SJSA1 (cell line): ENCODE measurements at regions not wholly inside any gene's neighbourhood (a gene's known extent, or its start where the extent isn't known, plus 50 kb on each side); places are given as distances from the start of the nearest gene placed in this dataset.
"Not testable (repeated sequence)": the region's sequence is repeated elsewhere in the genome, so short reads cannot be mapped to it uniquely, and the experiment has no call there.

Experiments used
- DNase-seq, 2 experiments: peaks; one replicate each; pipeline ENCODE4 v3.0.0-alpha.2; 2015 to 2020; ENCODE audit warnings: low spot score in 2 of 2, low read depth in 1 of 2
- H3K27ac ChIP-seq: fragments of 250-450 bp; sonication (Bioruptor Pico); 2 replicates; pipeline ENCODE4 v1.5.1; 2020; ENCODE audit warnings: mild to moderate bottlenecking, moderate library complexity
- H3K27me3 ChIP-seq: fragments of 250-450 bp; sonication (Bioruptor Pico); replicated peaks from 2 replicates; pipeline ENCODE4 v1.5.1; 2020; ENCODE audit warnings: mild to moderate bottlenecking, moderate library complexity
- H3K36me3 ChIP-seq: fragments of 250-450 bp; sonication (Bioruptor Pico); 2 replicates; pipeline ENCODE4 v1.5.1; 2020; ENCODE audit warnings: mild to moderate bottlenecking
- H3K4me1 ChIP-seq: fragments of 250-450 bp; sonication (Bioruptor Pico); replicated peaks from 2 replicates; pipeline ENCODE4 v1.6.1; 2021; ENCODE audit warnings: mild to moderate bottlenecking
- H3K4me3 ChIP-seq: fragments of 250-450 bp; sonication (Bioruptor Pico); 2 replicates; pipeline ENCODE4 v1.5.1; 2020; ENCODE audit warnings: mild to moderate bottlenecking
- H3K9me3 ChIP-seq: fragments of 250-450 bp; sonication (Bioruptor Pico); replicated peaks from 2 replicates; pipeline ENCODE4 v1.5.1; 2020; ENCODE audit warnings: mild to moderate bottlenecking

- no peaks in the 10 kb centered on the region for H3K9me3 ChIP-seq
- H3K27ac ChIP-seq = no peak overlapping the region
- H3K4me3 ChIP-seq = no peak overlapping the region
- peak in 1 of 2 experiments; percentile 52 for DNase-seq
- H3K36me3 ChIP-seq = no peaks in the 10 kb centered on the region
- peaks cover 38% of the 10 kb centered on the region for H3K4me1 ChIP-seq
- H3K27me3 ChIP-seq = no peaks in the 10 kb centered on the region
These were observed 276.0 kb downstream of the TFAP2A start for GRCh38 chr6:10138917-10139316.

GRCh38 chr6:10136636-10137035 is 278.2 kb downstream of the TFAP2A start:
- Histone ChIP-seq H3K4me1 (peaks cover 25% of the 10 kb centered on the region), H3K27me3 (no peaks in the 10 kb centered on the region), H3K9me3 (no peaks in the 10 kb centered on the region), H3K4me3 (no peak overlapping the region), H3K27ac (no peak overlapping the region), H3K36me3 (no peaks in the 10 kb centered on the region)
- DNase-seq = no peak

- not testable (repeated sequence) for DNase-seq, H3K27me3 ChIP-seq, H3K4me1 ChIP-seq, H3K27ac ChIP-seq, H3K4me3 ChIP-seq, H3K36me3 ChIP-seq, H3K9me3 ChIP-seq
These were observed 280.7 kb downstream of the TFAP2A start for GRCh38 chr6:10134185-10134584.

GRCh38 chr6:10128721-10129120 is 286.2 kb downstream of the TFAP2A start:
- no peaks in the 10 kb centered on the region for H3K9me3 ChIP-seq
- H3K4me1 ChIP-seq = no peaks in the 10 kb centered on the region
- no peak for DNase-seq
- no peak overlapping the region for H3K27ac ChIP-seq
- H3K4me3 ChIP-seq = no peak overlapping the region
- H3K27me3 ChIP-seq = no peaks in the 10 kb centered on the region
- no peaks in the 10 kb centered on the region for H3K36me3 ChIP-seq

- DNase-seq = no peak
- H3K9me3 ChIP-seq = no peaks in the 10 kb centered on the region
These were observed 292.7 kb downstream of the TFAP2A start for GRCh38 chr6:10122164-10122563.

GRCh38 chr6:10112871-10113549 is 301.9 kb downstream of the TFAP2A start:
- no peaks in the 10 kb centered on the region for H3K9me3 ChIP-seq
- H3K4me3 ChIP-seq = no peak overlapping the region
- DNase-seq = no peak

More at GRCh38 chr6:10122164-10122563, 292.7 kb downstream of the TFAP2A start:
- Histone ChIP-seq H3K36me3 (no peaks in the 10 kb centered on the region), H3K27me3 (no peaks in the 10 kb centered on the region), H3K4me1 (no peaks in the 10 kb centered on the region), H3K27ac (no peak overlapping the region), H3K4me3 (no peak overlapping the region)

GRCh38 chr6:10111975-10112374 is 302.9 kb downstream of the TFAP2A start:
- Histone ChIP-seq H3K9me3 (no peaks in the 10 kb centered on the region), H3K4me1 (no peaks in the 10 kb centered on the region), H3K4me3 (no peak overlapping the region), H3K36me3 (no peaks in the 10 kb centered on the region), H3K27me3 (no peaks in the 10 kb centered on the region), H3K27ac (no peak overlapping the region)
- DNase-seq = no peak

More at GRCh38 chr6:10112871-10113549, 301.9 kb downstream of the TFAP2A start:
- Histone ChIP-seq H3K4me1 (no peaks in the 10 kb centered on the region), H3K36me3 (no peaks in the 10 kb centered on the region), H3K27me3 (no peaks in the 10 kb centered on the region), H3K27ac (no peak overlapping the region)

- Histone ChIP-seq H3K9me3 (no peaks in the 10 kb centered on the region), H3K4me1 (peaks cover 12% of the 10 kb centered on the region), H3K27ac (no peak overlapping the region), H3K27me3 (no peaks in the 10 kb centered on the region), H3K36me3 (no peaks in the 10 kb centered on the region), H3K4me3 (no peak overlapping the region)
- no peak for DNase-seq
These were observed 313.2 kb downstream of the TFAP2A start for GRCh38 chr6:10101551-10102252.

GRCh38 chr6:10099529-10100140 is 315.2 kb downstream of the TFAP2A start:
- DNase-seq = no peak
- no peaks in the 10 kb centered on the region for H3K4me1 ChIP-seq
- no peaks in the 10 kb centered on the region for H3K36me3 ChIP-seq
- no peaks in the 10 kb centered on the region for H3K9me3 ChIP-seq
- no peaks in the 10 kb centered on the region for H3K27me3 ChIP-seq
- H3K27ac ChIP-seq = no peak overlapping the region
- no peak overlapping the region for H3K4me3 ChIP-seq

- no peak overlapping the region for H3K4me3 ChIP-seq
- H3K36me3 ChIP-seq = no peaks in the 10 kb centered on the region
- H3K27ac ChIP-seq = no peak overlapping the region
- H3K27me3 ChIP-seq = no peaks in the 10 kb centered on the region
- H3K4me1 ChIP-seq = no peaks in the 10 kb centered on the region
- no peak for DNase-seq
- no peaks in the 10 kb centered on the region for H3K9me3 ChIP-seq
These were observed 315.9 kb downstream of the TFAP2A start for GRCh38 chr6:10098756-10099528.

- H3K4me3 ChIP-seq = no peak overlapping the region
- DNase-seq = no peak
These were observed 321.6 kb downstream of the TFAP2A start for GRCh38 chr6:10093282-10093681.

GRCh38 chr6:10084111-10084986 is 330.5 kb downstream of the TFAP2A start:
- H3K27ac ChIP-seq = no peak overlapping the region
- no peak overlapping the region for H3K4me3 ChIP-seq
- peaks cover 9% of the 10 kb centered on the region; the same call in 1 of the 2 replicates for H3K4me1 ChIP-seq
- no peaks in the 10 kb centered on the region for H3K36me3 ChIP-seq
- H3K27me3 ChIP-seq = no peaks in the 10 kb centered on the region
- no peaks in the 10 kb centered on the region for H3K9me3 ChIP-seq
- no peak for DNase-seq

More at GRCh38 chr6:10093282-10093681, 321.6 kb downstream of the TFAP2A start:
- Histone ChIP-seq H3K36me3 (no peaks in the 10 kb centered on the region), H3K27me3 (no peaks in the 10 kb centered on the region), H3K4me1 (no peaks in the 10 kb centered on the region), H3K9me3 (peaks cover 11% of the 10 kb centered on the region), H3K27ac (no peak overlapping the region)

GRCh38 chr6:10082385-10082784 is 332.5 kb downstream of the TFAP2A start:
- Histone ChIP-seq H3K4me3 (no peak overlapping the region), H3K9me3 (no peaks in the 10 kb centered on the region), H3K36me3 (no peaks in the 10 kb centered on the region), H3K27me3 (no peaks in the 10 kb centered on the region), H3K4me1 (peaks cover 9% of the 10 kb centered on the region; the same call in 1 of the 2 replicates), H3K27ac (no peak overlapping the region)
- DNase-seq = no peak
